ENCODE measurements at regions not wholly inside any gene's neighbourhood (a gene's known extent, or its start where the extent isn't known, plus 50 kb on each side); places are given as distances from the start of the nearest gene placed in this dataset.

DNA sequence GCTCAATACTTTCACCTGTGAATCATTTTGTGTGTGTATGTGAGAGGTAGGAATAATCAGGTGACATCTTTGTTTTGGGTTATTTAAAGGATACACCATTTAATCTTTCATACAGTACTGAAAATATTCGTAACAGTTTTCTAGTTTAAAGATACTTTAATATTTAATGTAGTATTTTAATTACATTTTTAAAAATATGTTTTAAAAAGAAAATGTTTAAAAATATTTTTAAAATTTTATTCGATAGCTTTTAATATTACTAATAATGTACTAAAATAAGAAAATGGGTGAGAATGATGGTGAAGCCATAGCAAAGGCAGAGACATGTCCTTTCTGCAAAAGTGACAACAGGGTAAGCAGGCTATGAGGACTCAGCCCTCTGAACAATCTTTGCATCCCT, 56.3 kb upstream of the MEF2C start:
- Histone ChIP-seq H3K36me3 (no peaks in the 10 kb centered on the region), H3K9me3 (no peaks in the 10 kb centered on the region), H3K4me1 (peaks cover 0 to 26% (median 0%) of the 10 kb centered on the region in 6 donors), H3K4me3 (no peak overlapping the region), H3K27me3 (replicated peaks in 1 of 7) (no peaks in the 10 kb centered on the region), H3K27ac (no peak overlapping the region)
- intact Hi-C loops (cut with DNase I; ENCODE audit: low total_unique reads): no loop called here
- 90 to 97% (median 92%) methylated on average over 2 of the region's 2 CpGs for WGBS, 5 donors
- no peak for DNase-seq
- TF ChIP-seq, protein P1, sequence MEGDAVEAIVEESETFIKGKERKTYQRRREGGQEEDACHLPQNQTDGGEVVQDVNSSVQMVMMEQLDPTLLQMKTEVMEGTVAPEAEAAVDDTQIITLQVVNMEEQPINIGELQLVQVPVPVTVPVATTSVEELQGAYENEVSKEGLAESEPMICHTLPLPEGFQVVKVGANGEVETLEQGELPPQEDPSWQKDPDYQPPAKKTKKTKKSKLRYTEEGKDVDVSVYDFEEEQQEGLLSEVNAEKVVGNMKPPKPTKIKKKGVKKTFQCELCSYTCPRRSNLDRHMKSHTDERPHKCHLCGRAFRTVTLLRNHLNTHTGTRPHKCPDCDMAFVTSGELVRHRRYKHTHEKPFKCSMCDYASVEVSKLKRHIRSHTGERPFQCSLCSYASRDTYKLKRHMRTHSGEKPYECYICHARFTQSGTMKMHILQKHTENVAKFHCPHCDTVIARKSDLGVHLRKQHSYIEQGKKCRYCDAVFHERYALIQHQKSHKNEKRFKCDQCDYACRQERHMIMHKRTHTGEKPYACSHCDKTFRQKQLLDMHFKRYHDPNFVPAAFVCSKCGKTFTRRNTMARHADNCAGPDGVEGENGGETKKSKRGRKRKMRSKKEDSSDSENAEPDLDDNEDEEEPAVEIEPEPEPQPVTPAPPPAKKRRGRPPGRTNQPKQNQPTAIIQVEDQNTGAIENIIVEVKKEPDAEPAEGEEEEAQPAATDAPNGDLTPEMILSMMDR (IDR thresholded peaks at IDR 0.05 in 8 of 11, conservative IDR thresholded peaks at IDR 0.05 in 3 of 11): no peak
- no peak for TF ChIP-seq POLR2AphosphoS5 (IDR thresholded peaks at IDR 0.05)
- no peak for TF ChIP-seq POLR2A (IDR thresholded peaks at IDR 0.05)

GRCh38 chr5:88938488-88938887, 55.5 kb upstream of the MEF2C start:
- Histone ChIP-seq H3K4me3 (no peak overlapping the region), H3K9me3 (no peaks in the 10 kb centered on the region), H3K36me3 (no peaks in the 10 kb centered on the region), H3K27me3 (replicated peaks in 1 of 7) (no peaks in the 10 kb centered on the region), H3K27ac (peak overlapping the region in 1 of 8 donors; percentile 10), H3K4me1 (peaks cover 0 to 26% (median 0%) of the 10 kb centered on the region in 6 donors)
- TF ChIP-seq POLR2A (IDR thresholded peaks at IDR 0.05): no peak
- TF ChIP-seq, protein P1 (IDR thresholded peaks at IDR 0.05 in 8 of 11, conservative IDR thresholded peaks at IDR 0.05 in 3 of 11): no peak
- TF ChIP-seq POLR2AphosphoS5 (IDR thresholded peaks at IDR 0.05): no peak
- DNase-seq: no peak
- WGBS, 5 donors: 78 to 83% (median 78%) methylated on average over 3 of the region's 3 CpGs
- intact Hi-C loops (cut with DNase I; ENCODE audit: low total_unique reads): no loop called here

DNA sequence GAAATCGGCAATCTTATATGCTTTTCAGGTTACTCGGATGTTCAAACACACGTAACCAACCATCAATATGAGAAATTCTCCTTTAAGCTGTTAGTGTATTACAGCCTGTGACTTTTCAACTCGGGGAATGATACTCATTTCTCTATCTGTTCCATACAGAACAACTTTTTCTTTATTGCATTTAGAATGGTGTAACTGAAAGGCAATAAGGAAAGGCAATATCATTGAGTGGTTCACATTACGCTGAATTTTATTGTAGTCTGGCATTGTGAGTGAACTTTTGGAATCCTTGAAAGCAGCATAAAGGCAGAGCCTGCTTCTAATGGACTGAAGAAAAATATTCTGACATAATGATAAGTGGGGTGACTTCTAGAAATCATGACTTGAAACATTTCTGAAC, 54.4 kb upstream of the MEF2C start:
- TF ChIP-seq, protein P1 (IDR thresholded peaks at IDR 0.05 in 8 of 11, conservative IDR thresholded peaks at IDR 0.05 in 3 of 11): no peak
- TF ChIP-seq POLR2AphosphoS5 (IDR thresholded peaks at IDR 0.05): no peak
- TF ChIP-seq POLR2A (IDR thresholded peaks at IDR 0.05): no peak
- DNase-seq: no peak
- Histone ChIP-seq H3K4me1 (peaks cover 0 to 26% (median 0%) of the 10 kb centered on the region in 6 donors), H3K9me3 (no peaks in the 10 kb centered on the region), H3K27ac (no peak overlapping the region), H3K4me3 (no peak overlapping the region), H3K27me3 (replicated peaks in 1 of 7) (no peaks in the 10 kb centered on the region), H3K36me3 (no peaks in the 10 kb centered on the region)
- 94 to 96% (median 94%) methylated on average over 5 of the region's 5 CpGs for WGBS, 5 donors
- intact Hi-C loops (cut with DNase I; ENCODE audit: low total_unique reads): no loop called here

DNA sequence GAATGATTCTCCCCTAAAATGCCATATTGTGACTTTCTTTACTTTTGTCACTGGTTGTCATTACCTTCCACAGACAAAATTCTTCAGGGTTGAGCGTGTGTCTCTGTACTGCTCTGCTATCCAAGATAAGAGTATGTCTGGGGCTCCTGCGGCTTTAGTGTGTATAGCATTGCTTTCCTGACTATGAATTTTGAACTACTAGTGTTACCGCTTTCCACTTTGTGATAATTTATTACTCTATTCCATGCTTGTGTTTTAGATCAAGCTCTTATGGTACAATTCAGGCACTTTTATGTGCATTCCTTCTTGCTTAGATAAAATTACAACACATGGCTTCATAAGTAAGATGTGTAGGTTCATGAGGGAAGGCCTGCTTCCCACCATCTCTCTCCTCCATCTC, 51.5 kb upstream of the MEF2C start:
- no peak for DNase-seq
- peaks cover 0 to 9% (median 0%) of the 10 kb centered on the region in 6 donors for H3K4me1 ChIP-seq
- no peaks in the 10 kb centered on the region for H3K27me3 ChIP-seq (replicated peaks in 1 of 7)
- TF ChIP-seq, protein P1 (IDR thresholded peaks at IDR 0.05 in 8 of 11, conservative IDR thresholded peaks at IDR 0.05 in 3 of 11): no peak
- no peak for TF ChIP-seq POLR2A (IDR thresholded peaks at IDR 0.05)
- 93 to 99% (median 95%) methylated on average over 3 of the region's 3 CpGs for WGBS, 5 donors
- H3K36me3 ChIP-seq: no peaks in the 10 kb centered on the region
- H3K9me3 ChIP-seq: no peaks in the 10 kb centered on the region
- H3K4me3 ChIP-seq: no peak overlapping the region
- no peak overlapping the region for H3K27ac ChIP-seq
- intact Hi-C loops (cut with DNase I; ENCODE audit: low total_unique reads): no loop called here

Small RNA genes in the stretch of these regions (microRNA-seq; reads per million reads assigned to microRNA genes)
- gene MIR3660: 0 reads per million in 3 donors

Small RNA genes in the stretch of these regions (small RNA-seq; reads per million reads assigned to genes)
- gene MIR3660: 0 reads per million in 4 donors

Data from spleen (tissue), 11 donors.